Vagina (tissue), 2 donors: ENCODE measurements at regions not wholly inside any gene's neighbourhood (a gene's known extent, or its start where the extent isn't known, plus 50 kb on each side); places are given as distances from the start of the nearest gene placed in this dataset.

Source experiments
- DNase-seq, 2 donors: peaks; one replicate each; pipeline ENCODE4 v3.0.0-alpha.2; 2017; ENCODE audit errors: extremely low spot score in 2 of 2
- H3K27ac ChIP-seq: fragments of 200-600 bp; sonication (generic); one replicate; pipeline ENCODE4 v1.5.1; 2019
- H3K27me3 ChIP-seq: fragments of 200-600 bp; sonication (generic); one replicate; pipeline ENCODE4 v1.5.1; 2019
- H3K36me3 ChIP-seq, 2 donors: fragments of 200-600 bp; sonication (generic); one replicate each; pipeline ENCODE4 v1.5.1; 2017 to 2019
- H3K4me1 ChIP-seq: fragments of 200-600 bp; sonication (generic); one replicate; pipeline ENCODE4 v1.5.1; 2019
- H3K4me3 ChIP-seq, 2 donors: fragments of 200-600 bp; sonication (generic); 1 replicate in 1 of 2; 2 replicates in 1 of 2; pipeline ENCODE4 v1.5.1; 2016 to 2019
- H3K9me3 ChIP-seq: fragments of 200-600 bp; sonication (generic); one replicate; pipeline ENCODE4 v1.5.1; 2019
- CTCF ChIP-seq, 3 experiments: fragments of 450-650 bp in 2 of 3; fragments of 200-600 bp in 1 of 3; sonication (generic) in 1 of 3; IDR thresholded peaks; one replicate each; pipeline ENCODE4 v1.5.1; 2017 to 2019; ENCODE audit warnings: antibody characterized with exemption in 3 of 3, mild to moderate bottlenecking in 2 of 3, moderate library complexity in 2 of 3
- POLR2A ChIP-seq, 2 donors: fragments of 450-650 bp; IDR thresholded peaks; one replicate each; pipeline ENCODE4 v1.6.1; 2017; ENCODE audit warnings: antibody characterized with exemption in 2 of 2, mild to moderate bottlenecking in 2 of 2, moderate library complexity in 2 of 2
- POLR2AphosphoS5 ChIP-seq, 2 donors: sonication (generic); formaldehyde crosslinking; IDR thresholded peaks; one replicate each; pipeline ENCODE4 v1.9.0; 2017; ENCODE audit warnings: antibody characterized with exemption in 2 of 2, mild to moderate bottlenecking in 2 of 2, low read depth in 1 of 2; ENCODE audit not compliant: insufficient read depth in 1 of 2
- intact Hi-C: fragments of 100-400 bp; cut with DNase I; formaldehyde crosslinking; loops from one replicate; pipeline ENCODE4 v1.15.1; 2023

GRCh38 chr4:159538556-159538955, 435.7 kb downstream of the RAPGEF2 start:
- no peaks in the 10 kb centered on the region for H3K36me3 ChIP-seq
- H3K4me1 ChIP-seq = no peaks in the 10 kb centered on the region

GRCh38 chr4:159540038-159540437, 437.2 kb downstream of the RAPGEF2 start:
- no peaks in the 10 kb centered on the region for H3K4me1 ChIP-seq
- TF ChIP-seq POLR2A (IDR thresholded peaks at IDR 0.05) (no peak), POLR2AphosphoS5 (IDR thresholded peaks at IDR 0.05; ENCODE audit: insufficient read depth in 1 of 2, low read depth in 1 of 2) (no peak), CTCF (IDR thresholded peaks at IDR 0.05) (no peak)
- H3K27me3 ChIP-seq = no peaks in the 10 kb centered on the region
- H3K27ac ChIP-seq = no peak overlapping the region
- no peaks in the 10 kb centered on the region for H3K36me3 ChIP-seq
- no peak overlapping the region for H3K4me3 ChIP-seq
- DNase-seq = no peak
- H3K9me3 ChIP-seq = no peaks in the 10 kb centered on the region
- intact Hi-C loops = no loop called here

More at GRCh38 chr4:159538556-159538955, 435.7 kb downstream of the RAPGEF2 start:
- no peak overlapping the region for H3K27ac ChIP-seq
- no peak overlapping the region for H3K4me3 ChIP-seq
- no peak for DNase-seq
- no peaks in the 10 kb centered on the region for H3K9me3 ChIP-seq
- intact Hi-C loops = no loop called here
- H3K27me3 ChIP-seq = no peaks in the 10 kb centered on the region
- TF ChIP-seq POLR2AphosphoS5 (IDR thresholded peaks at IDR 0.05; ENCODE audit: insufficient read depth in 1 of 2, low read depth in 1 of 2) (no peak), POLR2A (IDR thresholded peaks at IDR 0.05) (no peak), CTCF (IDR thresholded peaks at IDR 0.05) (no peak)

GRCh38 chr4:159540501-159540900, 437.6 kb downstream of the RAPGEF2 start:
- H3K27me3 ChIP-seq = no peaks in the 10 kb centered on the region
- no peaks in the 10 kb centered on the region for H3K9me3 ChIP-seq
- H3K36me3 ChIP-seq = no peaks in the 10 kb centered on the region
- no peak overlapping the region for H3K27ac ChIP-seq
- TF ChIP-seq POLR2AphosphoS5 (IDR thresholded peaks at IDR 0.05; ENCODE audit: insufficient read depth in 1 of 2, low read depth in 1 of 2) = no peak
- TF ChIP-seq POLR2A (IDR thresholded peaks at IDR 0.05) = no peak
- TF ChIP-seq CTCF (IDR thresholded peaks at IDR 0.05) = no peak
- no peak for DNase-seq
- H3K4me1 ChIP-seq = no peaks in the 10 kb centered on the region
- no peak overlapping the region for H3K4me3 ChIP-seq
- intact Hi-C loops = no loop called here

GRCh38 chr4:159541143-159541542, 438.3 kb downstream of the RAPGEF2 start:
- Histone ChIP-seq H3K27ac (no peak overlapping the region), H3K36me3 (no peaks in the 10 kb centered on the region), H3K4me1 (no peaks in the 10 kb centered on the region), H3K9me3 (no peaks in the 10 kb centered on the region), H3K4me3 (no peak overlapping the region), H3K27me3 (no peaks in the 10 kb centered on the region)
- DNase-seq = no peak
- TF ChIP-seq POLR2AphosphoS5 (IDR thresholded peaks at IDR 0.05; ENCODE audit: insufficient read depth in 1 of 2, low read depth in 1 of 2) (no peak), CTCF (IDR thresholded peaks at IDR 0.05) (no peak), POLR2A (IDR thresholded peaks at IDR 0.05) (no peak)
- intact Hi-C loops = no loop called here

GRCh38 chr4:159542296-159542695, 439.4 kb downstream of the RAPGEF2 start:
- H3K9me3 ChIP-seq = no peaks in the 10 kb centered on the region
- TF ChIP-seq CTCF (IDR thresholded peaks at IDR 0.05) = no peak
- TF ChIP-seq POLR2AphosphoS5 (IDR thresholded peaks at IDR 0.05; ENCODE audit: insufficient read depth in 1 of 2, low read depth in 1 of 2) = no peak
- TF ChIP-seq POLR2A (IDR thresholded peaks at IDR 0.05) = no peak
- no peaks in the 10 kb centered on the region for H3K27me3 ChIP-seq
- no peak overlapping the region for H3K4me3 ChIP-seq
- H3K36me3 ChIP-seq = no peaks in the 10 kb centered on the region
- no peak for DNase-seq
- no peak overlapping the region for H3K27ac ChIP-seq
- H3K4me1 ChIP-seq = no peaks in the 10 kb centered on the region
- intact Hi-C loops = no loop called here
